Globus pallidus (tissue), 1 donor: ENCODE measurements at regions not wholly inside any gene's neighbourhood (a gene's known extent, or its start where the extent isn't known, plus 50 kb on each side); places are given as distances from the start of the nearest gene placed in this dataset.

ENCODE experiments used
- DNase-seq: peaks from one replicate; pipeline ENCODE4 v3.0.0-alpha.2; 2015; ENCODE audit warnings: low spot score

GRCh38 chr12:105843986-105844760 is 294.6 kb downstream of the NUAK1 start:
- DNase-seq, result no peak

GRCh38 chr12:105846331-105846730 is 292.4 kb downstream of the NUAK1 start:
- DNase-seq, result no peak

- no peak for DNase-seq
Observed at GRCh38 chr12:105847068-105847467, 291.7 kb downstream of the NUAK1 start.

- DNase-seq, result no peak
Observed at GRCh38 chr12:105848286-105848685, 290.5 kb downstream of the NUAK1 start.

GRCh38 chr12:105850103-105850968 is 288.4 kb downstream of the NUAK1 start:
- DNase-seq, result no peak

- DNase-seq, result no peak
Observed at GRCh38 chr12:105852496-105852895, 286.3 kb downstream of the NUAK1 start.

- no peak for DNase-seq
Observed at GRCh38 chr12:105852951-105853350, 285.8 kb downstream of the NUAK1 start.

GRCh38 chr12:105854071-105854470 is 284.7 kb downstream of the NUAK1 start:
- no peak for DNase-seq

GRCh38 chr12:105855361-105856047 is 283.2 kb downstream of the NUAK1 start:
- no peak for DNase-seq

- no peak for DNase-seq
Observed at GRCh38 chr12:105856048-105856405, 282.7 kb downstream of the NUAK1 start.

- no peak for DNase-seq
Observed at GRCh38 chr12:105858981-105859710, 279.6 kb downstream of the NUAK1 start.

- no peak for DNase-seq
Observed at GRCh38 chr12:105860561-105861207, 278.1 kb downstream of the NUAK1 start.

- no peak for DNase-seq
Observed at GRCh38 chr12:105861227-105861626, 277.5 kb downstream of the NUAK1 start.

GRCh38 chr12:105862163-105862821 is 276.5 kb downstream of the NUAK1 start:
- no peak for DNase-seq

GRCh38 chr12:105864316-105864715 is 274.4 kb downstream of the NUAK1 start:
- DNase-seq, result no peak

GRCh38 chr12:105864901-105865300 is 273.9 kb downstream of the NUAK1 start:
- DNase-seq, result no peak

- DNase-seq, result no peak
Observed at GRCh38 chr12:105865886-105866285, 272.9 kb downstream of the NUAK1 start.

GRCh38 chr12:105874121-105874520 is 264.6 kb downstream of the NUAK1 start:
- DNase-seq, result no peak

GRCh38 chr12:105876396-105876927 is 262.3 kb downstream of the NUAK1 start:
- no peak for DNase-seq

- no peak for DNase-seq
Observed at GRCh38 chr12:105878964-105879363, 259.8 kb downstream of the NUAK1 start.
